Keratinocyte (primary cell): ENCODE measurements at regions not wholly inside any gene's neighbourhood (a gene's known extent, or its start where the extent isn't known, plus 50 kb on each side); places are given as distances from the start of the nearest gene placed in this dataset.

ENCODE experiments used
- DNase-seq: peaks from one replicate; pipeline ENCODE4 v3.0.0-alpha.2; 2011; ENCODE audit warnings: low read depth, missing footprints, low spot score
- FAIRE-seq: peaks from 2 replicates; lab custom pipeline; 2011; peaks lifted over from hg19 to GRCh38; lab: Jason Lieb, UNC
- H2AFZ ChIP-seq: 2 replicates; pipeline ENCODE4 v1.6.0; 2012; ENCODE audit warnings: low read length, control low read depth, inconsistent platforms; ENCODE audit not compliant: control insufficient read depth
- H3K27ac ChIP-seq: 2 replicates; pipeline ENCODE4 v1.5.1; 2011; ENCODE audit warnings: low read length; ENCODE audit not compliant: control insufficient read depth, insufficient read depth
- H3K27me3 ChIP-seq: 3 replicates; pipeline ENCODE4 v1.6.0; 2011; ENCODE audit warnings: low read length; ENCODE audit not compliant: control insufficient read depth, insufficient read depth; ENCODE audit errors: extremely low read depth
- H3K36me3 ChIP-seq, 2 experiments: 2 replicates in 1 of 2; 3 replicates in 1 of 2; pipeline ENCODE4 v1.5.1; 2011; ENCODE audit warnings: low read length in 2 of 2, mild to moderate bottlenecking in 1 of 2; ENCODE audit not compliant: control insufficient read depth in 2 of 2, insufficient read depth in 2 of 2; ENCODE audit errors: extremely low read depth in 1 of 2
- H3K4me1 ChIP-seq: 3 replicates; pipeline ENCODE4 v1.5.1; 2011; ENCODE audit warnings: low read length; ENCODE audit not compliant: control insufficient read depth, insufficient read depth; ENCODE audit errors: extremely low read depth
- H3K4me2 ChIP-seq: 3 replicates; pipeline ENCODE4 v1.6.0; 2011; ENCODE audit warnings: low read depth, low read length; ENCODE audit not compliant: control insufficient read depth, insufficient read depth; ENCODE audit errors: extremely low read depth
- H3K4me3 ChIP-seq, 3 experiments: fragments of 200-600 bp in 1 of 3; sonication (generic) in 1 of 3; 2 replicates in 2 of 3; 3 replicates in 1 of 3; pipeline ENCODE4 v1.5.1; 2011 to 2016; ENCODE audit warnings: low read length in 3 of 3, mild to moderate bottlenecking in 3 of 3, control low read depth in 2 of 3, inconsistent platforms in 1 of 3, low read depth in 1 of 3, mixed read lengths in 1 of 3, mixed run types in 1 of 3, moderate library complexity in 1 of 3; ENCODE audit not compliant: control insufficient read depth in 2 of 3, insufficient read depth in 2 of 3; ENCODE audit errors: extremely low read depth in 1 of 3
- H3K79me2 ChIP-seq: 2 replicates; pipeline ENCODE4 v1.6.0; 2012; ENCODE audit warnings: low read length; ENCODE audit not compliant: control insufficient read depth, insufficient read depth
- H3K9ac ChIP-seq: 3 replicates; pipeline ENCODE4 v1.6.0; 2011; ENCODE audit warnings: low read length; ENCODE audit not compliant: control insufficient read depth, insufficient read depth; ENCODE audit errors: extremely low read depth
- H3K9me1 ChIP-seq: 3 replicates; pipeline ENCODE4 v1.6.0; 2011; ENCODE audit warnings: low read length; ENCODE audit not compliant: control insufficient read depth, insufficient read depth; ENCODE audit errors: extremely low read depth
- H3K9me3 ChIP-seq: 2 replicates; pipeline ENCODE4 v1.5.1; 2012; ENCODE audit warnings: low read depth, low read length; ENCODE audit not compliant: control insufficient read depth
- H4K20me1 ChIP-seq: 3 replicates; pipeline ENCODE4 v1.6.0; 2011; ENCODE audit warnings: low read length; ENCODE audit not compliant: control insufficient read depth, insufficient read depth; ENCODE audit errors: extremely low read depth
- EZH2 ChIP-seq: IDR thresholded peaks from one replicate; pipeline ENCODE4 v1.6.1; 2012; ENCODE audit warnings: inconsistent platforms, mild to moderate bottlenecking, low read length, moderate library complexity
- dilution Hi-C: fragments of 300-500 bp; cut with MboI; formaldehyde crosslinking; loops from one replicate; pipeline ENCODE4 v1.7.0; 2020; ENCODE audit warnings: low sequenced_read_pairs; ENCODE audit not compliant: extremely low pct_ligation_motif_present
- TF ChIP-seq, protein P1 (sequence below), 3 experiments: IDR thresholded peaks in 1 of 3; conservative IDR thresholded peaks in 1 of 3; optimal IDR thresholded peaks in 1 of 3; 2 replicates in 2 of 3; 3 replicates in 1 of 3; pipeline versions ENCODE3 to v1.5.1; 2011; ENCODE audit warnings: low read length in 3 of 3, mild to moderate bottlenecking in 3 of 3, moderate library complexity in 2 of 3, control low read depth in 1 of 3, inconsistent platforms in 1 of 3; ENCODE audit not compliant: insufficient read depth in 2 of 3; ENCODE audit errors: extremely low read depth in 1 of 3

DNA sequence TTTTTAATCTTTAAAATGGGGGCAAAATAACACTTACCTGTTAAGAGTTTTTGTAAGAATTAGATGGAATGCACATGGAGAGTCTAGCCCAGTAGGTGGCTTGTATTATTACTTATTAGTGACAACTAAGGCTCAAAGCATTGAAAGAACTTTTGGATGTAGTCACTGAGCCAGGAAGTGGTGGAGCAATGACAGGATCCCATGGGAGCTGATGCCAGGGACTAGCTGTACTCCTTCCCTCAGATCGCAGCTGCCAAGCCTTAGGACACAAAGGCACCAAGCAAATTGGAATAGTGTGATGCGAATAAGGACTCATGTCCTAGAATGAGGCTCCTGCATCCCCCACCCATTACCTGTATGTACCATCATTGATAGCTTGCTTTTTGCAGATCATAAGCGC, 370.4 kb upstream of the RGMA start:
- Histone ChIP-seq H3K27me3 (peaks cover 7% of the 10 kb centered on the region), H3K9ac (no peak overlapping the region), H3K4me3 (no peak overlapping the region), H2AFZ (no peak overlapping the region), H3K27ac (no peak overlapping the region), H3K4me1 (peaks cover 12% of the 10 kb centered on the region), H3K79me2 (no peaks in the 10 kb centered on the region), H3K9me1 (no peaks in the 10 kb centered on the region), H3K9me3 (no peaks in the 10 kb centered on the region), H4K20me1 (no peaks in the 10 kb centered on the region), H3K4me2 (no peak overlapping the region), H3K36me3 (no peaks in the 10 kb centered on the region)
- no peak for TF ChIP-seq EZH2
- TF ChIP-seq, protein P1, sequence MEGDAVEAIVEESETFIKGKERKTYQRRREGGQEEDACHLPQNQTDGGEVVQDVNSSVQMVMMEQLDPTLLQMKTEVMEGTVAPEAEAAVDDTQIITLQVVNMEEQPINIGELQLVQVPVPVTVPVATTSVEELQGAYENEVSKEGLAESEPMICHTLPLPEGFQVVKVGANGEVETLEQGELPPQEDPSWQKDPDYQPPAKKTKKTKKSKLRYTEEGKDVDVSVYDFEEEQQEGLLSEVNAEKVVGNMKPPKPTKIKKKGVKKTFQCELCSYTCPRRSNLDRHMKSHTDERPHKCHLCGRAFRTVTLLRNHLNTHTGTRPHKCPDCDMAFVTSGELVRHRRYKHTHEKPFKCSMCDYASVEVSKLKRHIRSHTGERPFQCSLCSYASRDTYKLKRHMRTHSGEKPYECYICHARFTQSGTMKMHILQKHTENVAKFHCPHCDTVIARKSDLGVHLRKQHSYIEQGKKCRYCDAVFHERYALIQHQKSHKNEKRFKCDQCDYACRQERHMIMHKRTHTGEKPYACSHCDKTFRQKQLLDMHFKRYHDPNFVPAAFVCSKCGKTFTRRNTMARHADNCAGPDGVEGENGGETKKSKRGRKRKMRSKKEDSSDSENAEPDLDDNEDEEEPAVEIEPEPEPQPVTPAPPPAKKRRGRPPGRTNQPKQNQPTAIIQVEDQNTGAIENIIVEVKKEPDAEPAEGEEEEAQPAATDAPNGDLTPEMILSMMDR (optimal IDR thresholded peaks at IDR 0.05 in 1 of 3, IDR thresholded peaks at IDR 0.05 in 1 of 3, conservative IDR thresholded peaks at IDR 0.05 in 1 of 3; ENCODE audit: extremely low read depth in 1 of 3, insufficient read depth in 2 of 3, low read length in 3 of 3), result no peak
- no peak for DNase-seq
- dilution Hi-C loops, result no loop called here
- no peak for FAIRE-seq

DNA sequence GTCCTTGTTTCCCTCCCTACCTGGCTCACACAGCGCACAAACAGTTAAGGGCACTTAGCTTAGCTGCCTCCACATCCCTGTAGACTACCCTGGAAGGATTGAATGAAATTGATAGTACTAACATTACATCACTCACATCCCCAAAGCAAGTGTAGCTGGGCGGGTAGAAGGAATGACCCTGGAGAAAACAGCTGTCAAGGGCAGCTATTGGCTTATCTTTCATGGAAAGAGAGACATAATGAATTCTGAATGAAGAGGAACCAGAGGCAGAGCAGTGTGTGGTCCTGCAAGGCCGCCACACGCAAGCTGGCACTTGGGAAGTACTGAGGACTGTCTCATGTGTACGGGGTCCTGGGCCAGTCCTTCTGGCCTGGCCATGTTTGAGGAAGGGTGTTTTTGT, 369.6 kb upstream of the RGMA start:
- dilution Hi-C loops, result no loop called here
- Histone ChIP-seq H3K4me1 (peaks cover 12% of the 10 kb centered on the region), H3K27ac (no peak overlapping the region), H2AFZ (no peak overlapping the region), H3K36me3 (no peaks in the 10 kb centered on the region), H3K4me3 (no peak overlapping the region), H3K9me3 (no peaks in the 10 kb centered on the region), H3K9ac (no peak overlapping the region), H4K20me1 (no peaks in the 10 kb centered on the region), H3K9me1 (no peaks in the 10 kb centered on the region), H3K4me2 (no peak overlapping the region), H3K79me2 (no peaks in the 10 kb centered on the region), H3K27me3 (peaks cover 7% of the 10 kb centered on the region)
- no peak for FAIRE-seq
- TF ChIP-seq, protein P1 (optimal IDR thresholded peaks at IDR 0.05 in 1 of 3, IDR thresholded peaks at IDR 0.05 in 1 of 3, conservative IDR thresholded peaks at IDR 0.05 in 1 of 3; ENCODE audit: extremely low read depth in 1 of 3, insufficient read depth in 2 of 3, low read length in 3 of 3), result no peak
- no peak for TF ChIP-seq EZH2
- DNase-seq, result no peak
